ENCODE measurements at regions not wholly inside any gene's neighbourhood (a gene's known extent, or its start where the extent isn't known, plus 50 kb on each side); places are given as distances from the start of the nearest gene placed in this dataset.

DNA sequence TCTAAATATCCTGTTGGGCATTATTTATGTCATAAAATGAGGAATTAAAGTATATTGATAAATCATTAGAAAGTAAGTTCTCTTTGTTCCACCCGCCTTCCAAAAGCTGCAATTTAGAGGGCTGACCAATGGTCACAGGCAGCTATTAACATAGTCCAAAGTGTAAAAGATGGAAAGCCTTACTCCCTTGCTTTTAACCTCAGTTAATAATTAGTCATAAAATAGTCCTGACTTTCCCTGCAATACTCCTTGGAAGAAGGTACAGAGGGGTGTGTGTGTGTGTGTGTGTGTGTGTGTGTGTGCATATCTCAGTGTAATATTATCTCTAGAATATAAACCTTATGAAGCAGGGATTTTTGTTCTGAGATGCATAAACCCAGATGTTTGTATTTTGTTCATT lies 275.4 kb downstream of the FAT4 start:
- WGBS (ENCODE audit: insufficient coverage, insufficient replicate concordance, low lambda C conversion rate, missing lambda C conversion rate) = 25% methylated on average over 1 of the region's 1 CpG
- Histone ChIP-seq H3K4me2 (ENCODE audit: control insufficient read depth, insufficient read depth) (no peak overlapping the region), H3K27me3 (replicated peaks in 1 of 2; ENCODE audit: control insufficient read depth in 2 of 2, insufficient read depth in 2 of 2, low read length in 1 of 2) (no peaks in the 10 kb centered on the region), H3K36me3 (ENCODE audit: control insufficient read depth in 2 of 2, insufficient read depth in 2 of 2, low read length in 1 of 2) (no peaks in the 10 kb centered on the region), H3K4me3 (no peak overlapping the region), H3K9me3 (replicated peaks; ENCODE audit: control insufficient read depth, insufficient read depth, low read length) (no peaks in the 10 kb centered on the region), H3K9ac (ENCODE audit: control insufficient read depth, insufficient read depth, low read length) (no peak overlapping the region), H3K27ac (ENCODE audit: control insufficient read depth, insufficient read depth) (no peak overlapping the region), H2AFZ (ENCODE audit: control insufficient read depth, low read depth, low read length) (no peak overlapping the region), H4K20me1 (ENCODE audit: control insufficient read depth, insufficient read depth) (no peaks in the 10 kb centered on the region), H3K4me1 (ENCODE audit: control insufficient read depth, insufficient read depth, low read length) (no peaks in the 10 kb centered on the region), H3K79me2 (ENCODE audit: control insufficient read depth, insufficient read depth, low read length) (no peaks in the 10 kb centered on the region)
- no peak for FAIRE-seq
- intact Hi-C loops (cut with micrococcal nuclease; ENCODE audit: unreplicated experiment) = no loop called here
- ATAC-seq = no peak
- no TSS peak for BruUV-seq (replicated peaks)
- SMC1A ChIA-PET (ENCODE audit: uncharacterized antibody, unreplicated experiment) = no interaction called here
- POLR2A ChIA-PET = interaction anchor here (0.8 kb wide), 1 partner anchor 14 kb away, joined by 3 read pairs; no protein-coding TSS in a partner anchor
- RAD21 ChIA-PET (ENCODE audit: unreplicated experiment) = no interaction called here
- no peak for DNase-seq (ENCODE audit: low read depth, low spot score)
- in situ Hi-C loops (cut with MboI) = no loop called here
- TF ChIP-seq, protein P1, sequence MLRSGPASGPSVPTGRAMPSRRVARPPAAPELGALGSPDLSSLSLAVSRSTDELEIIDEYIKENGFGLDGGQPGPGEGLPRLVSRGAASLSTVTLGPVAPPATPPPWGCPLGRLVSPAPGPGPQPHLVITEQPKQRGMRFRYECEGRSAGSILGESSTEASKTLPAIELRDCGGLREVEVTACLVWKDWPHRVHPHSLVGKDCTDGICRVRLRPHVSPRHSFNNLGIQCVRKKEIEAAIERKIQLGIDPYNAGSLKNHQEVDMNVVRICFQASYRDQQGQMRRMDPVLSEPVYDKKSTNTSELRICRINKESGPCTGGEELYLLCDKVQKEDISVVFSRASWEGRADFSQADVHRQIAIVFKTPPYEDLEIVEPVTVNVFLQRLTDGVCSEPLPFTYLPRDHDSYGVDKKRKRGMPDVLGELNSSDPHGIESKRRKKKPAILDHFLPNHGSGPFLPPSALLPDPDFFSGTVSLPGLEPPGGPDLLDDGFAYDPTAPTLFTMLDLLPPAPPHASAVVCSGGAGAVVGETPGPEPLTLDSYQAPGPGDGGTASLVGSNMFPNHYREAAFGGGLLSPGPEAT (IDR thresholded peaks at IDR 0.05; ENCODE audit: low read depth) = no peak
- TF ChIP-seq FOXM1 (IDR thresholded peaks at IDR 0.05; ENCODE audit: low read depth, low read length) (no peak), TCF3 (IDR thresholded peaks at IDR 0.05; ENCODE audit: borderline replicate concordance, insufficient read depth, low read depth, low read length) (no peak), BMI1 (IDR thresholded peaks at IDR 0.05; ENCODE audit: borderline replicate concordance) (no peak), YBX1 (IDR thresholded peaks at IDR 0.05) (no peak)
- TF ChIP-seq, protein P2, sequence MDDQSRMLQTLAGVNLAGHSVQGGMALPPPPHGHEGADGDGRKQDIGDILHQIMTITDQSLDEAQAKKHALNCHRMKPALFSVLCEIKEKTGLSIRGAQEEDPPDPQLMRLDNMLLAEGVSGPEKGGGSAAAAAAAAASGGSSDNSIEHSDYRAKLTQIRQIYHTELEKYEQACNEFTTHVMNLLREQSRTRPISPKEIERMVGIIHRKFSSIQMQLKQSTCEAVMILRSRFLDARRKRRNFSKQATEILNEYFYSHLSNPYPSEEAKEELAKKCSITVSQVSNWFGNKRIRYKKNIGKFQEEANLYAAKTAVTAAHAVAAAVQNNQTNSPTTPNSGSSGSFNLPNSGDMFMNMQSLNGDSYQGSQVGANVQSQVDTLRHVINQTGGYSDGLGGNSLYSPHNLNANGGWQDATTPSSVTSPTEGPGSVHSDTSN (IDR thresholded peaks at IDR 0.05; ENCODE audit: insufficient replicate concordance, low read depth, low read length) = no peak
- TF ChIP-seq, protein P3, sequence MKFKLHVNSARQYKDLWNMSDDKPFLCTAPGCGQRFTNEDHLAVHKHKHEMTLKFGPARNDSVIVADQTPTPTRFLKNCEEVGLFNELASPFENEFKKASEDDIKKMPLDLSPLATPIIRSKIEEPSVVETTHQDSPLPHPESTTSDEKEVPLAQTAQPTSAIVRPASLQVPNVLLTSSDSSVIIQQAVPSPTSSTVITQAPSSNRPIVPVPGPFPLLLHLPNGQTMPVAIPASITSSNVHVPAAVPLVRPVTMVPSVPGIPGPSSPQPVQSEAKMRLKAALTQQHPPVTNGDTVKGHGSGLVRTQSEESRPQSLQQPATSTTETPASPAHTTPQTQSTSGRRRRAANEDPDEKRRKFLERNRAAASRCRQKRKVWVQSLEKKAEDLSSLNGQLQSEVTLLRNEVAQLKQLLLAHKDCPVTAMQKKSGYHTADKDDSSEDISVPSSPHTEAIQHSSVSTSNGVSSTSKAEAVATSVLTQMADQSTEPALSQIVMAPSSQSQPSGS (IDR thresholded peaks at IDR 0.05; ENCODE audit: low read length) = no peak
- CTCF ChIA-PET = no interaction called here
